K562 (cell line): ENCODE measurements at regions not wholly inside any gene's neighbourhood (a gene's known extent, or its start where the extent isn't known, plus 50 kb on each side); places are given as distances from the start of the nearest gene placed in this dataset.

ENCODE experiments used
- CCNT2 ChIP-seq: IDR thresholded peaks from 2 replicates; pipeline ENCODE4 v1.6.1; 2011; ENCODE audit warnings: borderline replicate concordance, low read depth, mild to moderate bottlenecking, moderate library complexity, mixed read lengths, low read length; ENCODE audit not compliant: insufficient read length; ENCODE audit errors: extremely low read depth
- CEBPG ChIP-seq, 3 experiments: fragments of 200-800 bp in 1 of 3; sonication (Bioruptor generic) in 1 of 3; sonication (generic) in 1 of 3; formaldehyde crosslinking in 1 of 3; IDR thresholded peaks in 2 of 3; conservative IDR thresholded peaks in 1 of 3; 2 replicates each; pipeline versions ENCODE4 v1.6.1 to v1.8.0; 2016 to 2022; ENCODE audit warnings: missing compliant biosample characterization in 2 of 3, missing genetic modification characterization in 2 of 3, mild to moderate bottlenecking in 1 of 3, missing genetic modification reagents in 1 of 3
- FOSL1 ChIP-seq: fragments of 200-800 bp; sonication (Bioruptor generic); conservative IDR thresholded peaks from 2 replicates; pipeline ENCODE4 v1.6.1; 2016; ENCODE audit warnings: missing genetic modification characterization, missing compliant biosample characterization
- HDAC1 ChIP-seq, 2 experiments: fragments of 450-650 bp; IDR thresholded peaks; 2 replicates each; pipeline ENCODE4 v1.6.1; 2016 to 2017; ENCODE audit warnings: inconsistent platforms in 1 of 2, mild to moderate bottlenecking in 1 of 2, moderate library complexity in 1 of 2
- NCOA1 ChIP-seq: fragments of 450-650 bp; IDR thresholded peaks from 2 replicates; pipeline ENCODE4 v1.6.1; 2016; ENCODE audit warnings: low read depth
- NFYB ChIP-seq: IDR thresholded peaks from 2 replicates; pipeline ENCODE4 v1.6.1; 2011; ENCODE audit warnings: mild to moderate bottlenecking, moderate library complexity; ENCODE audit not compliant: insufficient read length; ENCODE audit errors: extremely low read depth
- PURB ChIP-seq: sonication (generic); formaldehyde crosslinking; IDR thresholded peaks from 2 replicates; pipeline ENCODE4 v1.9.0; 2021; ENCODE audit warnings: low read depth, mild to moderate bottlenecking, missing genetic modification reagents
- SMAD4 ChIP-seq: fragments of 250-450 bp; sonication (Bioruptor Pico); conservative IDR thresholded peaks from 2 replicates; pipeline ENCODE4 v1.8.0; 2021; ENCODE audit warnings: inconsistent platforms, mild to moderate bottlenecking, moderate library complexity
- SOX6 ChIP-seq: fragments of 450-650 bp; IDR thresholded peaks from 2 replicates; pipeline ENCODE4 v1.6.1; 2014; ENCODE audit warnings: mild to moderate bottlenecking
- SRSF9 ChIP-seq: fragments of 200-400 bp; formaldehyde crosslinking; IDR thresholded peaks from 2 replicates; pipeline ENCODE4 v1.6.1; 2017; ENCODE audit warnings: low read depth, low read length, borderline replicate concordance
- ZNF146 ChIP-seq: IDR thresholded peaks from one replicate; pipeline ENCODE4 v1.6.1; 2018; ENCODE audit warnings: missing compliant biosample characterization; ENCODE audit not compliant: unreplicated experiment
- TF ChIP-seq, protein P1 (sequence below): fragments of 250-450 bp; sonication (Bioruptor Pico); IDR thresholded peaks from 2 replicates; pipeline ENCODE4 v1.4.0; 2020; ENCODE audit warnings: mild to moderate bottlenecking, moderate library complexity, borderline replicate concordance
- TF ChIP-seq, protein P2 (sequence below), 2 experiments: fragments of 450-650 bp in 1 of 2; sonication (generic) in 1 of 2; formaldehyde crosslinking in 1 of 2; IDR thresholded peaks in 1 of 2; conservative IDR thresholded peaks in 1 of 2; 2 replicates each; pipeline versions ENCODE4 v1.6.1 to v1.8.1; 2016 to 2023; ENCODE audit warnings: mild to moderate bottlenecking in 2 of 2, moderate library complexity in 2 of 2, inconsistent platforms in 1 of 2, missing genetic modification reagents in 1 of 2
- TF ChIP-seq, protein P3 (sequence below): sonication (generic); formaldehyde crosslinking; IDR thresholded peaks from 2 replicates; pipeline ENCODE4 v1.8.0; 2022; ENCODE audit warnings: missing genetic modification reagents, mild to moderate bottlenecking, borderline replicate concordance
- TF ChIP-seq, protein P4 (sequence below): sonication (generic); formaldehyde crosslinking; IDR thresholded peaks from 2 replicates; pipeline ENCODE4 v1.8.0; 2023; ENCODE audit warnings: mild to moderate bottlenecking, missing genetic modification reagents

DNA sequence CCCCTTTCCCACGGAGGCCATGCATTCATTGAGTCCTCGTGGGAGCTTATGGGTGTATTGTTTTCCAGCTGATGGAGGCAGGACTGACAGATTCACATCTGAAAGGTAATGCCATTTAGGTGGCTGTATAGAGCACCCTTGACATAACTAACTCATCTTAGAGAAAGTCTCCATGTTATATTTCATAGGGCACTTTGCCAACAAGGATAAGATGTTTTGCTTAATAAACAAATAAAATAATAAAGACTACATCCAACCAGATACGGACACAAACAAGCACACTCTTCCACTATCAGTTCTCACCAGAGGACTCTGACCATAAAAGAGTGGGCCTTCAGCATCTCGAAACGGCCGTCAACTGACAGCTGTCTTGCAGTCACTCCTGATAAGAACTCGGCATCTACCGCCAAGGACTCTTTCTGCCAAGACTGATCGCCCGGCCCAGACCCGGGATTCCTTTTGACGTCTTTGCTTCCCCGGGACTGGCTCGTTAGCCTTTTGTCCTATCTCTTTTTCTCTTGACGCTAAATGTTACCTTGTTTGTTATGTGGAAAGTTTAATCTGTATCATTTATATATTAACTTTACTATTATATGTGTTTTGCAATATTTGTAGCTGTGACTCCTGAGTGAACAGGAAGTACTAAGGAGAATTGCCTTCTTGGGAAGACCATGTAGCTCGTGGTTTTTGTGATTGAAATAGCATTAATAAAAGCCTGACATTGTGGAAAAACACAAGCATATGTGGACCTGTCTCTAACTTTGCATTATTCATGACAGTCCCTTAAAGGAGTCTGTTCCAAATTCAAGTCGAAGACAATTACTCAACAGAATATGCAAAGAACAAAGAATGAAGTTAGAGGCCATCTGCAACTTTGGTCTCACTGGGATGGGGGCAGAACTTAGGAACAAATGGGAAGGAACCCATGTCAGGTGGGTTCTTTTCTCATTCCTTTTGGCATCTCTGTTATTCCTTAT is 195.1 kb downstream of the LPIN1 start (continued):
- TF ChIP-seq, protein P1, sequence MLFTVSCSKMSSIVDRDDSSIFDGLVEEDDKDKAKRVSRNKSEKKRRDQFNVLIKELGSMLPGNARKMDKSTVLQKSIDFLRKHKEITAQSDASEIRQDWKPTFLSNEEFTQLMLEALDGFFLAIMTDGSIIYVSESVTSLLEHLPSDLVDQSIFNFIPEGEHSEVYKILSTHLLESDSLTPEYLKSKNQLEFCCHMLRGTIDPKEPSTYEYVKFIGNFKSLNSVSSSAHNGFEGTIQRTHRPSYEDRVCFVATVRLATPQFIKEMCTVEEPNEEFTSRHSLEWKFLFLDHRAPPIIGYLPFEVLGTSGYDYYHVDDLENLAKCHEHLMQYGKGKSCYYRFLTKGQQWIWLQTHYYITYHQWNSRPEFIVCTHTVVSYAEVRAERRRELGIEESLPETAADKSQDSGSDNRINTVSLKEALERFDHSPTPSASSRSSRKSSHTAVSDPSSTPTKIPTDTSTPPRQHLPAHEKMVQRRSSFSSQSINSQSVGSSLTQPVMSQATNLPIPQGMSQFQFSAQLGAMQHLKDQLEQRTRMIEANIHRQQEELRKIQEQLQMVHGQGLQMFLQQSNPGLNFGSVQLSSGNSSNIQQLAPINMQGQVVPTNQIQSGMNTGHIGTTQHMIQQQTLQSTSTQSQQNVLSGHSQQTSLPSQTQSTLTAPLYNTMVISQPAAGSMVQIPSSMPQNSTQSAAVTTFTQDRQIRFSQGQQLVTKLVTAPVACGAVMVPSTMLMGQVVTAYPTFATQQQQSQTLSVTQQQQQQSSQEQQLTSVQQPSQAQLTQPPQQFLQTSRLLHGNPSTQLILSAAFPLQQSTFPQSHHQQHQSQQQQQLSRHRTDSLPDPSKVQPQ (CRISPR knock-in tag), result no peak
- TF ChIP-seq NFYB (no peak), PURB (CRISPR knock-in tag) (no peak), SMAD4 (CRISPR knock-in tag) (peak; percentile 93), NCOA1 (peak; percentile 84), SRSF9 (no peak), CCNT2 (peak; percentile 94), SOX6 (peak; percentile 96), ZNF146 (no peak), FOSL1 (tag) (peak; percentile 73), CEBPG (CRISPR knock-in tag; IDR thresholded peaks at IDR 0.05) (no peak), CEBPG (tag; conservative IDR thresholded peaks at IDR 0.05 in 1 of 2, IDR thresholded peaks at IDR 0.05 in 1 of 2) (peak; percentile 47 to 57; a peak in 2 of 4 replicates), HDAC1 (IDR thresholded peaks at IDR 0.05) (peak in 1 of 2 experiments; percentile 76; a peak in 2 of 4 replicates)
- TF ChIP-seq, protein P2, sequence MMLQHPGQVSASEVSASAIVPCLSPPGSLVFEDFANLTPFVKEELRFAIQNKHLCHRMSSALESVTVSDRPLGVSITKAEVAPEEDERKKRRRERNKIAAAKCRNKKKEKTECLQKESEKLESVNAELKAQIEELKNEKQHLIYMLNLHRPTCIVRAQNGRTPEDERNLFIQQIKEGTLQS (IDR thresholded peaks at IDR 0.05), result peak; percentile 27; the same call in 1 of the 2 replicates
- TF ChIP-seq, protein P2 (CRISPR knock-in tag; conservative IDR thresholded peaks at IDR 0.05), result no peak
- TF ChIP-seq, protein P3, sequence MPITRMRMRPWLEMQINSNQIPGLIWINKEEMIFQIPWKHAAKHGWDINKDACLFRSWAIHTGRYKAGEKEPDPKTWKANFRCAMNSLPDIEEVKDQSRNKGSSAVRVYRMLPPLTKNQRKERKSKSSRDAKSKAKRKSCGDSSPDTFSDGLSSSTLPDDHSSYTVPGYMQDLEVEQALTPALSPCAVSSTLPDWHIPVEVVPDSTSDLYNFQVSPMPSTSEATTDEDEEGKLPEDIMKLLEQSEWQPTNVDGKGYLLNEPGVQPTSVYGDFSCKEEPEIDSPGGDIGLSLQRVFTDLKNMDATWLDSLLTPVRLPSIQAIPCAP (CRISPR knock-in tag), result no peak
- TF ChIP-seq, protein P4, sequence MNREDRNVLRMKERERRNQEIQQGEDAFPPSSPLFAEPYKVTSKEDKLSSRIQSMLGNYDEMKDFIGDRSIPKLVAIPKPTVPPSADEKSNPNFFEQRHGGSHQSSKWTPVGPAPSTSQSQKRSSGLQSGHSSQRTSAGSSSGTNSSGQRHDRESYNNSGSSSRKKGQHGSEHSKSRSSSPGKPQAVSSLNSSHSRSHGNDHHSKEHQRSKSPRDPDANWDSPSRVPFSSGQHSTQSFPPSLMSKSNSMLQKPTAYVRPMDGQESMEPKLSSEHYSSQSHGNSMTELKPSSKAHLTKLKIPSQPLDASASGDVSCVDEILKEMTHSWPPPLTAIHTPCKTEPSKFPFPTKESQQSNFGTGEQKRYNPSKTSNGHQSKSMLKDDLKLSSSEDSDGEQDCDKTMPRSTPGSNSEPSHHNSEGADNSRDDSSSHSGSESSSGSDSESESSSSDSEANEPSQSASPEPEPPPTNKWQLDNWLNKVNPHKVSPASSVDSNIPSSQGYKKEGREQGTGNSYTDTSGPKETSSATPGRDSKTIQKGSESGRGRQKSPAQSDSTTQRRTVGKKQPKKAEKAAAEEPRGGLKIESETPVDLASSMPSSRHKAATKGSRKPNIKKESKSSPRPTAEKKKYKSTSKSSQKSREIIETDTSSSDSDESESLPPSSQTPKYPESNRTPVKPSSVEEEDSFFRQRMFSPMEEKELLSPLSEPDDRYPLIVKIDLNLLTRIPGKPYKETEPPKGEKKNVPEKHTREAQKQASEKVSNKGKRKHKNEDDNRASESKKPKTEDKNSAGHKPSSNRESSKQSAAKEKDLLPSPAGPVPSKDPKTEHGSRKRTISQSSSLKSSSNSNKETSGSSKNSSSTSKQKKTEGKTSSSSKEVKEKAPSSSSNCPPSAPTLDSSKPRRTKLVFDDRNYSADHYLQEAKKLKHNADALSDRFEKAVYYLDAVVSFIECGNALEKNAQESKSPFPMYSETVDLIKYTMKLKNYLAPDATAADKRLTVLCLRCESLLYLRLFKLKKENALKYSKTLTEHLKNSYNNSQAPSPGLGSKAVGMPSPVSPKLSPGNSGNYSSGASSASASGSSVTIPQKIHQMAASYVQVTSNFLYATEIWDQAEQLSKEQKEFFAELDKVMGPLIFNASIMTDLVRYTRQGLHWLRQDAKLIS, result 0 out of 2 replicates have a peak, but pooled peaks have one; percentile 47
